ENCODE measurements at regions not wholly inside any gene's neighbourhood (a gene's known extent, or its start where the extent isn't known, plus 50 kb on each side); places are given as distances from the start of the nearest gene placed in this dataset.

- TF ChIP-seq POLR2AphosphoS5 (IDR thresholded peaks at IDR 0.05; ENCODE audit: low read depth, low read length), result no peak
- TF ChIP-seq TAF1 (IDR thresholded peaks at IDR 0.05; ENCODE audit: low read depth, low read length), result no peak
- TF ChIP-seq POLR2A (IDR thresholded peaks at IDR 0.05; ENCODE audit: low read depth, low read length), result no peak
- TF ChIP-seq PAX5 (IDR thresholded peaks at IDR 0.05; ENCODE audit: insufficient read depth, low read length, severe bottlenecking), result no peak
These were observed 120.7 kb upstream of the FOXQ1 start for GRCh38 chr6:1191141-1191630.
